ENCODE measurements at regions not wholly inside any gene's neighbourhood (a gene's known extent, or its start where the extent isn't known, plus 50 kb on each side); places are given as distances from the start of the nearest gene placed in this dataset.

- no peak for TF ChIP-seq CTCF (IDR thresholded peaks at IDR 0.05; ENCODE audit: borderline replicate concordance, control extremely low read depth, extremely low read depth, insufficient read depth, missing control alignments)
- in situ Hi-C loops (cut with MboI; ENCODE audit: low sequenced_read_pairs, unreplicated experiment) = no loop called here
- no peak for DNase-seq (ENCODE audit: low spot score)
These were observed 62.3 kb upstream of the TMEM132C start for GRCh38 chr12:128204711-128205110.

GRCh38 chr12:128205145-128205544, 61.8 kb upstream of the TMEM132C start:
- no peak for TF ChIP-seq CTCF (IDR thresholded peaks at IDR 0.05; ENCODE audit: borderline replicate concordance, control extremely low read depth, extremely low read depth, insufficient read depth, missing control alignments)
- in situ Hi-C loops (cut with MboI; ENCODE audit: low sequenced_read_pairs, unreplicated experiment) = no loop called here
- no peak for DNase-seq (ENCODE audit: low spot score)

DNA sequence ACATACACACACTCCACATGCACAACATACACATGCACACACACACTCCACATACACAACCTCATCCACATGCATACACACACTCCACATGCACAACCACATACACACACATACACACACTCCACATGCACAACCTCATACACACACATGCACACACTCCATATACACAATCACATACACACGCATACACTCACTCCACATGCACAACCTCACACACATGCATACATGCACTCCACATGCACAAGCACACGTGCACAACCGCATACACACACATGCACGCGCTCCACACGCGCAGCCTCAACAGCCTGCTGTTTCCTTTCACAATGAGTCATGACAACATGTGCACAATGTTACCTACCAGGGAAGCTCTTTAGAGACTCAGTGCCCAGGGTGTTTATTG, 61.2 kb upstream of the TMEM132C start:
- TF ChIP-seq CTCF (IDR thresholded peaks at IDR 0.05; ENCODE audit: borderline replicate concordance, control extremely low read depth, extremely low read depth, insufficient read depth, missing control alignments) = no peak
- DNase-seq (ENCODE audit: low spot score) = no peak
- in situ Hi-C loops (cut with MboI; ENCODE audit: low sequenced_read_pairs, unreplicated experiment) = no loop called here

Data from GM13976 (cell line).